SK-N-SH (cell line): ENCODE measurements at regions not wholly inside any gene's neighbourhood (a gene's known extent, or its start where the extent isn't known, plus 50 kb on each side); places are given as distances from the start of the nearest gene placed in this dataset.

Source experiments
- CTCF ChIA-PET: fragments of 300-600, 350-600 bp; formaldehyde crosslinking; extraction: SDS; loops from one replicate; lab custom pipeline; 2021; lab: Yijun Ruan, JAX
- POLR2A ChIA-PET: fragments of 350-600 bp; sonication (Branson Sonifier 250); formaldehyde crosslinking; extraction: SDS; loops from one replicate; lab custom pipeline; 2020; ENCODE audit warnings: antibody characterized with exemption, inconsistent platforms; lab: Yijun Ruan, JAX
- DNase-seq: peaks from one replicate; pipeline ENCODE4 v3.0.0; 2012
- H2AFZ ChIP-seq: fragments of 200-600 bp; sonication (generic); 2 replicates; pipeline ENCODE4 v1.8.1; 2016; ENCODE audit warnings: antibody characterized with exemption, mild to moderate bottlenecking, low read depth
- H3F3A ChIP-seq: fragments of 200-600 bp; sonication (generic); replicated peaks from 2 replicates; pipeline ENCODE3; 2016; ENCODE audit warnings: antibody characterized with exemption, mild to moderate bottlenecking; ENCODE audit not compliant: insufficient read depth
- H3K27ac ChIP-seq, 2 experiments: fragments of 200-500 bp in 1 of 2; fragments of 200-600 bp in 1 of 2; sonication (Bioruptor generic) in 1 of 2; sonication (generic), shearing (Covaris generic) in 1 of 2; 2 replicates each; pipeline versions ENCODE4 v1.5.1 to v1.6.1; 2014 to 2016; ENCODE audit warnings: low read depth in 2 of 2, inconsistent platforms in 1 of 2, low read length in 1 of 2, mild to moderate bottlenecking in 1 of 2, mixed read lengths in 1 of 2
- H3K27me3 ChIP-seq: fragments of 200-600 bp; sonication (generic), shearing (Covaris generic); 2 replicates; pipeline ENCODE4 v1.6.1; 2016; ENCODE audit warnings: mixed run types; ENCODE audit not compliant: insufficient read depth
- H3K36me3 ChIP-seq, 2 experiments: fragments of 200-500 bp in 1 of 2; fragments of 200-600 bp in 1 of 2; sonication (Bioruptor generic) in 1 of 2; sonication (generic) in 1 of 2; replicated peaks in 1 of 2; 2 replicates each; pipeline versions ENCODE3 to v1.5.1; 2014 to 2016; ENCODE audit warnings: low read length in 1 of 2, mild to moderate bottlenecking in 1 of 2; ENCODE audit not compliant: insufficient read depth in 2 of 2, control insufficient read depth in 1 of 2
- H3K4me1 ChIP-seq, 2 experiments: fragments of 200-500 bp in 1 of 2; fragments of 200-600 bp in 1 of 2; sonication (Bioruptor generic) in 1 of 2; sonication (generic), shearing (Covaris generic) in 1 of 2; 2 replicates each; pipeline versions ENCODE4 v1.5.1 to v1.6.1; 2014 to 2016; ENCODE audit warnings: low read depth in 1 of 2, low read length in 1 of 2, mixed run types in 1 of 2; ENCODE audit not compliant: insufficient read depth in 2 of 2, control insufficient read depth in 1 of 2
- H3K4me2 ChIP-seq: fragments of 200-600 bp; sonication (generic), shearing (Covaris generic); 2 replicates; pipeline ENCODE4 v1.6.1; 2017; ENCODE audit warnings: mixed run types
- H3K4me3 ChIP-seq, 2 experiments: fragments of 200-500 bp in 1 of 2; fragments of 200-600 bp in 1 of 2; sonication (Bioruptor generic) in 1 of 2; sonication (generic), shearing (Covaris generic) in 1 of 2; 2 replicates each; pipeline versions ENCODE4 v1.5.1 to v1.8.1; 2014 to 2016; ENCODE audit warnings: low read depth in 2 of 2, inconsistent platforms in 1 of 2, low read length in 1 of 2, mild to moderate bottlenecking in 1 of 2, mixed read lengths in 1 of 2, moderate library complexity in 1 of 2
- H3K79me2 ChIP-seq: fragments of 200-600 bp; sonication (generic); 2 replicates; pipeline ENCODE4 v1.8.1; 2017; ENCODE audit warnings: mild to moderate bottlenecking; ENCODE audit not compliant: insufficient read depth
- H3K9ac ChIP-seq: fragments of 200-600 bp; sonication (generic); 2 replicates; pipeline ENCODE4 v1.6.1; 2017; ENCODE audit warnings: mixed run types
- H3K9me2 ChIP-seq: fragments of 200-600 bp; sonication (generic); 2 replicates; pipeline ENCODE4 v1.6.1; 2017; ENCODE audit warnings: mixed run types
- H3K9me3 ChIP-seq: fragments of 200-600 bp; sonication (generic); 2 replicates; pipeline ENCODE4 v1.6.1; 2017; ENCODE audit warnings: mixed run types, mild to moderate bottlenecking, moderate library complexity
- H4K20me1 ChIP-seq: fragments of 200-600 bp; sonication (generic); 2 replicates; pipeline ENCODE4 v1.6.1; 2017; ENCODE audit warnings: mild to moderate bottlenecking, mixed run types; ENCODE audit not compliant: insufficient read depth
- CTCF ChIP-seq: fragments of 200-600 bp; sonication (generic); IDR thresholded peaks from 2 replicates; pipeline ENCODE4 v1.6.1; 2017; ENCODE audit warnings: antibody characterized with exemption, mild to moderate bottlenecking, moderate library complexity
- ELF1 ChIP-seq: IDR thresholded peaks from 2 replicates; pipeline ENCODE4 v1.4.0; 2012
- EP300 ChIP-seq, 2 experiments: IDR thresholded peaks; 2 replicates each; pipeline versions ENCODE4 v1.4.0 to v1.6.1; 2012; ENCODE audit warnings: borderline replicate concordance in 1 of 2, low read depth in 1 of 2, low read length in 1 of 2
- EZH2phosphoT487 ChIP-seq: fragments of 200-600 bp; sonication (generic); IDR thresholded peaks from 2 replicates; pipeline ENCODE4 v1.6.1; 2017; ENCODE audit warnings: low read depth, mixed run types, mild to moderate bottlenecking, antibody characterized with exemption, moderate library complexity, borderline replicate concordance
- FOSL2 ChIP-seq: IDR thresholded peaks from 2 replicates; pipeline ENCODE4 v1.4.0; 2012; ENCODE audit warnings: low read depth, mild to moderate bottlenecking, moderate library complexity, borderline replicate concordance
- FOXM1 ChIP-seq: IDR thresholded peaks from 2 replicates; pipeline ENCODE4 v1.4.0; 2012; ENCODE audit warnings: low read depth, mild to moderate bottlenecking
- GABPA ChIP-seq: IDR thresholded peaks from 2 replicates; pipeline ENCODE4 v1.4.0; 2012; ENCODE audit warnings: low read depth, mild to moderate bottlenecking
- IRF3 ChIP-seq: fragments of 150-350 bp; IDR thresholded peaks from 2 replicates; pipeline ENCODE4 v1.6.1; 2016; ENCODE audit warnings: mild to moderate bottlenecking, low read depth, low read length
- JUND ChIP-seq: IDR thresholded peaks from 2 replicates; pipeline ENCODE4 v1.4.0; 2012
- MAX ChIP-seq: IDR thresholded peaks from 2 replicates; pipeline ENCODE4 v1.4.0; 2012; ENCODE audit warnings: low read depth
- MEF2A ChIP-seq: IDR thresholded peaks from 2 replicates; pipeline ENCODE4 v1.4.0; 2012; ENCODE audit warnings: low read depth, borderline replicate concordance
- MXI1 ChIP-seq: IDR thresholded peaks from 2 replicates; pipeline ENCODE4 v1.6.1; 2012; ENCODE audit warnings: mild to moderate bottlenecking, low read depth, low read length, improper control_type of control experiment
- NRF1 ChIP-seq: IDR thresholded peaks from 2 replicates; pipeline ENCODE4 v1.6.1; 2012; ENCODE audit warnings: low read depth, mild to moderate bottlenecking, low read length
- POLR2AphosphoS5 ChIP-seq: IDR thresholded peaks from 2 replicates; pipeline ENCODE4 v1.6.1; 2012; ENCODE audit warnings: low read depth, low read length
- RAD21 ChIP-seq: IDR thresholded peaks from 2 replicates; pipeline ENCODE4 v1.6.1; 2012; ENCODE audit warnings: mild to moderate bottlenecking, low read length
- SIN3A ChIP-seq: IDR thresholded peaks from 2 replicates; pipeline ENCODE4 v1.6.1; 2012; ENCODE audit warnings: low read depth, mild to moderate bottlenecking, low read length, moderate library complexity, borderline replicate concordance
- SMC3 ChIP-seq: IDR thresholded peaks from 2 replicates; pipeline ENCODE4 v1.6.1; 2012; ENCODE audit warnings: low read depth, low read length, improper control_type of control experiment
- TCF12 ChIP-seq: IDR thresholded peaks from 2 replicates; pipeline ENCODE4 v1.4.0; 2012
- TEAD4 ChIP-seq: IDR thresholded peaks from 2 replicates; pipeline ENCODE4 v1.4.0; 2012; ENCODE audit warnings: mild to moderate bottlenecking, borderline replicate concordance; ENCODE audit not compliant: insufficient read depth
- USF2 ChIP-seq: fragments of 150-350 bp; IDR thresholded peaks from 2 replicates; pipeline ENCODE4 v1.6.1; 2017; ENCODE audit warnings: antibody characterized with exemption, low read length, low read depth, borderline replicate concordance
- WGBS: methylation state at CpG from one replicate; pipeline ENCODE4 v1.1.6; 2017; ENCODE audit warnings: low lambda C conversion rate; 5-methylcytosine and 5-hydroxymethylcytosine counted together

- Histone ChIP-seq H4K20me1 (no peaks in the 10 kb centered on the region), H3K9me3 (no peaks in the 10 kb centered on the region), H3F3A (no peaks in the 10 kb centered on the region), H3K9ac (no peak overlapping the region), H3K27ac (no peak overlapping the region), H3K4me2 (no peak overlapping the region), H3K9me2 (no peaks in the 10 kb centered on the region), H3K4me1 (no peaks in the 10 kb centered on the region), H3K79me2 (no peaks in the 10 kb centered on the region), H2AFZ (no peak overlapping the region), H3K4me3 (no peak overlapping the region), H3K27me3 (no peaks in the 10 kb centered on the region), H3K36me3 (no peaks in the 10 kb centered on the region)
- DNase-seq, result no peak
- WGBS, result 24% methylated on average over 6 of the region's 6 CpGs
- ChIA-PET POLR2A (no interaction called here), CTCF (interaction anchor here (1.2 kb wide), 1 partner anchor 8 kb away, joined by 5 read pairs; no protein-coding TSS in a partner anchor)
- no peak for TF ChIP-seq MEF2A
- no peak for TF ChIP-seq POLR2AphosphoS5
- TF ChIP-seq JUND, result no peak
- TF ChIP-seq SIN3A, result no peak
- TF ChIP-seq EZH2phosphoT487, result no peak
- no peak for TF ChIP-seq GABPA
- no peak for TF ChIP-seq FOSL2
- TF ChIP-seq MAX, result no peak
- TF ChIP-seq CTCF, result no peak
- no peak for TF ChIP-seq RAD21
- TF ChIP-seq TEAD4, result no peak
- TF ChIP-seq IRF3, result no peak
- no peak for TF ChIP-seq FOXM1
- no peak for TF ChIP-seq TCF12
- TF ChIP-seq MXI1, result no peak
- no peak for TF ChIP-seq USF2
- TF ChIP-seq EP300 (IDR thresholded peaks at IDR 0.05; ENCODE audit: borderline replicate concordance in 1 of 2, low read depth in 1 of 2, low read length in 1 of 2), result no peak
- no peak for TF ChIP-seq SMC3
- no peak for TF ChIP-seq ELF1
- TF ChIP-seq NRF1, result no peak
Measured at GRCh38 chr21:26655460-26655859, 82.4 kb upstream of the CYYR1 start.
